K562 (cell line): ENCODE measurements at regions not wholly inside any gene's neighbourhood (a gene's known extent, or its start where the extent isn't known, plus 50 kb on each side); places are given as distances from the start of the nearest gene placed in this dataset.

ENCODE experiments used
- ATAC-seq: fragments of 200-7000 bp; cut with Tn5 transposase; 3 replicates; pipeline ENCODE4 v1.9.1; 2020; ENCODE audit warnings: moderate library complexity
- BruUV-seq: library from RNA; stranded (reverse); fragments of 400-500 nt; replicated peaks from 2 replicates; lab custom pipeline; 2021; lab: Mats Ljungman, UMichigan
- CTCF ChIA-PET: fragments of 300-600 bp; formaldehyde crosslinking; extraction: SDS; loops from one replicate; lab custom pipeline; 2021; ENCODE audit warnings: low intra/inter-chr PET ratio; lab: Yijun Ruan, JAX
- POLR2A ChIA-PET: fragments of 300-600, 350-650 bp; sonication (Branson Sonifier 250); formaldehyde crosslinking; extraction: SDS; loops from one replicate; lab custom pipeline; 2021; ENCODE audit warnings: antibody characterized with exemption, inconsistent platforms; lab: Yijun Ruan, JAX
- DNase-seq, 4 experiments: peaks; one replicate each; pipeline versions ENCODE4 v3.0.0 to v3.0.0-alpha.2; 2011 to 2018; ENCODE audit warnings: low spot score in 3 of 4, mixed read lengths in 3 of 4; ENCODE audit errors: extremely low read depth in 1 of 4
- FAIRE-seq: peaks from 2 replicates; lab custom pipeline; 2011; peaks lifted over from hg19 to GRCh38; lab: Jason Lieb, UNC
- H2AFZ ChIP-seq: 2 replicates; pipeline ENCODE4 v1.6.0; 2011; ENCODE audit warnings: low read depth, low read length, control low read depth, inconsistent platforms
- H3K27ac ChIP-seq: fragments of 200-600 bp; 3 replicates; pipeline ENCODE4 v1.8.0; 2011; ENCODE audit warnings: low read depth, mild to moderate bottlenecking, control low read depth, inconsistent platforms, low read length, moderate library complexity, mixed read lengths; ENCODE audit errors: extremely low read depth
- H3K27me3 ChIP-seq, 2 experiments: fragments of 300-600 bp in 1 of 2; 2 replicates in 1 of 2; 3 replicates in 1 of 2; pipeline versions ENCODE4 v1.6.0 to v1.8.0; 2011; ENCODE audit warnings: inconsistent platforms in 2 of 2, low read length in 2 of 2, mild to moderate bottlenecking in 1 of 2, mixed read lengths in 1 of 2, moderate library complexity in 1 of 2; ENCODE audit not compliant: control insufficient read depth in 2 of 2, insufficient read depth in 2 of 2
- H3K36me3 ChIP-seq: fragments of 300-600 bp; 3 replicates; pipeline ENCODE4 v1.8.0; 2011; ENCODE audit warnings: mild to moderate bottlenecking, low read length, inconsistent platforms; ENCODE audit not compliant: control insufficient read depth, insufficient read depth
- H3K4me1 ChIP-seq, 2 experiments: fragments of 200-600 bp in 1 of 2; replicated peaks in 1 of 2; 2 replicates in 1 of 2; 3 replicates in 1 of 2; pipeline versions ENCODE4 v1.5.1 to v1.8.0; 2011; ENCODE audit warnings: inconsistent platforms in 2 of 2, low read length in 2 of 2, mild to moderate bottlenecking in 1 of 2, mixed read lengths in 1 of 2, moderate library complexity in 1 of 2; ENCODE audit not compliant: control insufficient read depth in 2 of 2, insufficient read depth in 2 of 2
- H3K4me2 ChIP-seq: 2 replicates; pipeline ENCODE4 v1.6.1; 2011; ENCODE audit warnings: low read length, control low read depth, inconsistent platforms, mixed read lengths; ENCODE audit not compliant: insufficient read depth
- H3K4me3 ChIP-seq: fragments of 200-600 bp; sonication (generic), shearing (Covaris generic); 2 replicates; pipeline ENCODE4 v1.5.1; 2016; ENCODE audit warnings: control low read depth, inconsistent platforms
- H3K79me2 ChIP-seq: fragments of 200-600 bp; 3 replicates; pipeline ENCODE4 v1.8.0; 2011; ENCODE audit warnings: low read length, inconsistent platforms; ENCODE audit not compliant: control insufficient read depth, insufficient read depth
- H3K9ac ChIP-seq, 2 experiments: 2 replicates each; pipeline versions ENCODE4 v1.6.0 to v1.6.1; 2011; ENCODE audit warnings: low read depth in 2 of 2, low read length in 2 of 2, control low read depth in 1 of 2, inconsistent platforms in 1 of 2, mild to moderate bottlenecking in 1 of 2, mixed read lengths in 1 of 2; ENCODE audit not compliant: insufficient read depth in 1 of 2
- H3K9me1 ChIP-seq: one replicate; pipeline ENCODE4 v1.6.0; 2011; ENCODE audit warnings: inconsistent platforms, mild to moderate bottlenecking, low read length, moderate library complexity; ENCODE audit not compliant: control insufficient read depth, insufficient read depth
- H3K9me3 ChIP-seq: replicated peaks from 2 replicates; pipeline ENCODE4 v1.5.1; 2011; ENCODE audit warnings: low read depth, low read length, inconsistent platforms; ENCODE audit not compliant: control insufficient read depth, insufficient read depth
- H4K20me1 ChIP-seq: replicated peaks from 2 replicates; pipeline ENCODE4 v1.6.1; 2011; ENCODE audit warnings: low read length, inconsistent platforms, mixed read lengths; ENCODE audit not compliant: control insufficient read depth, insufficient read depth
- KLF1 ChIP-seq: fragments of 450-650 bp; IDR thresholded peaks from 2 replicates; pipeline ENCODE4 v1.6.1; 2016; ENCODE audit warnings: missing genetic modification characterization, missing compliant biosample characterization
- LCOR ChIP-seq: sonication (generic); formaldehyde crosslinking; IDR thresholded peaks from 2 replicates; pipeline ENCODE4 v1.8.0; 2022; ENCODE audit warnings: mild to moderate bottlenecking, missing genetic modification reagents
- LEF1 ChIP-seq: fragments of 450-650 bp; IDR thresholded peaks from 2 replicates; pipeline ENCODE4 v1.6.1; 2016; ENCODE audit warnings: mild to moderate bottlenecking
- MIER1 ChIP-seq: fragments of 450-650 bp; IDR thresholded peaks from 2 replicates; pipeline ENCODE4 v1.6.1; 2016; ENCODE audit warnings: antibody characterized with exemption, mild to moderate bottlenecking, low read depth
- MTA3 ChIP-seq: fragments of 450-650 bp; formaldehyde crosslinking; IDR thresholded peaks from 2 replicates; pipeline ENCODE4 v1.6.1; 2017; ENCODE audit warnings: mild to moderate bottlenecking, borderline replicate concordance
- OTX1 ChIP-seq: fragments of 450-650 bp; formaldehyde crosslinking; IDR thresholded peaks from 2 replicates; pipeline ENCODE4 v1.4.0; 2022; ENCODE audit warnings: mild to moderate bottlenecking
- PPARD ChIP-seq: fragments of 250-450 bp; sonication (Bioruptor Pico); IDR thresholded peaks from 2 replicates; pipeline ENCODE4 v1.8.0; 2022; ENCODE audit warnings: inconsistent platforms, mild to moderate bottlenecking, moderate library complexity
- ZNF12 ChIP-seq: sonication (generic); formaldehyde crosslinking; IDR thresholded peaks from 2 replicates; pipeline ENCODE4 v1.4.0; 2020; ENCODE audit warnings: mild to moderate bottlenecking, missing genetic modification reagents
- ZNF140 ChIP-seq: fragments of 250-450 bp; sonication (Bioruptor Pico); IDR thresholded peaks from 2 replicates; pipeline ENCODE4 v1.8.0; 2021; ENCODE audit warnings: moderate library complexity, mild to moderate bottlenecking, inconsistent platforms
- ZNF146 ChIP-seq: IDR thresholded peaks from one replicate; pipeline ENCODE4 v1.6.1; 2018; ENCODE audit warnings: missing compliant biosample characterization; ENCODE audit not compliant: unreplicated experiment
- ZNF184 ChIP-seq: sonication (generic); formaldehyde crosslinking; IDR thresholded peaks from 2 replicates; pipeline ENCODE4 v1.5.0; 2020; ENCODE audit warnings: missing genetic modification reagents
- ZNF407 ChIP-seq: fragments of 450-650 bp; IDR thresholded peaks from 2 replicates; pipeline ENCODE4 v1.6.1; 2016; ENCODE audit warnings: low read depth
- WGBS: fragments of 100-300 bp; shearing (Covaris generic); methylation state at CpG from one replicate; pipeline ENCODE4 v1.1.6; 2016; ENCODE audit warnings: low coverage, mixed read lengths; ENCODE audit not compliant: insufficient coverage; ENCODE audit errors: missing lambda C conversion rate; 5-methylcytosine and 5-hydroxymethylcytosine counted together
- in situ Hi-C: fragments of 300-500 bp; cut with MboI; formaldehyde crosslinking; loops from 4 replicates; pipeline ENCODE4 v1.15.0; 2018; ENCODE audit warnings: inconsistent platforms, mixed read lengths
- intact Hi-C: fragments of 100-400 bp; cut with micrococcal nuclease; formaldehyde crosslinking; loops from 2 replicates; pipeline ENCODE4 v1.14.2; 2022
- TF ChIP-seq, protein P1 (sequence below), 2 experiments: fragments of 450-650 bp; IDR thresholded peaks; 2 replicates each; pipeline ENCODE4 v1.6.1; 2018; ENCODE audit warnings: mild to moderate bottlenecking in 2 of 2, low read depth in 1 of 2; ENCODE audit not compliant: partially characterized antibody in 2 of 2

GRCh38 chr10:133019191-133019590 lies 68.5 kb upstream of the ADGRA1 start:
- no peaks in the 10 kb centered on the region; the same call in 1 of the 2 replicates for H4K20me1 ChIP-seq
- CTCF ChIA-PET: no interaction called here
- no peak overlapping the region for H2AFZ ChIP-seq
- H3K27me3 ChIP-seq: peaks cover 4 to 58% of the 10 kb centered on the region in 2 experiments; a peak in 4 of 5 replicates
- H3K27ac ChIP-seq: no peak overlapping the region
- H3K36me3 ChIP-seq: no peaks in the 10 kb centered on the region
- peaks cover 0 to 13% of the 10 kb centered on the region in 2 experiments; a peak in 2 of 5 replicates for H3K4me1 ChIP-seq
- no peaks in the 10 kb centered on the region for H3K9me3 ChIP-seq
- POLR2A ChIA-PET: interaction anchor here (0.5 kb wide), 1 partner anchor 1098 kb away, joined by 3 read pairs; no protein-coding TSS in a partner anchor
- no peak for ATAC-seq
- 14% methylated on average over 4 of the region's 17 CpGs for WGBS
- DNase-seq: no peak
- no peak overlapping the region for H3K4me2 ChIP-seq
- in situ Hi-C loops (no loop called here), intact Hi-C loops (no loop called here)
- FAIRE-seq: no peak
- H3K9ac ChIP-seq: no peak overlapping the region
- no peak overlapping the region for H3K4me3 ChIP-seq
- BruUV-seq: no TSS peak
- H3K9me1 ChIP-seq: no peaks in the 10 kb centered on the region
- H3K79me2 ChIP-seq: no peaks in the 10 kb centered on the region
- TF ChIP-seq MTA3 (no peak), ZNF12 (CRISPR knock-in tag) (no peak), PPARD (CRISPR knock-in tag) (no peak), ZNF146 (CRISPR knock-in tag) (no peak), ZNF407 (no peak), MIER1 (no peak), KLF1 (tag) (no peak), OTX1 (CRISPR knock-in tag) (no peak), ZNF184 (CRISPR knock-in tag) (no peak), LCOR (CRISPR knock-in tag) (no peak), ZNF140 (CRISPR knock-in tag) (no peak), LEF1 (no peak)
- TF ChIP-seq, protein P1, sequence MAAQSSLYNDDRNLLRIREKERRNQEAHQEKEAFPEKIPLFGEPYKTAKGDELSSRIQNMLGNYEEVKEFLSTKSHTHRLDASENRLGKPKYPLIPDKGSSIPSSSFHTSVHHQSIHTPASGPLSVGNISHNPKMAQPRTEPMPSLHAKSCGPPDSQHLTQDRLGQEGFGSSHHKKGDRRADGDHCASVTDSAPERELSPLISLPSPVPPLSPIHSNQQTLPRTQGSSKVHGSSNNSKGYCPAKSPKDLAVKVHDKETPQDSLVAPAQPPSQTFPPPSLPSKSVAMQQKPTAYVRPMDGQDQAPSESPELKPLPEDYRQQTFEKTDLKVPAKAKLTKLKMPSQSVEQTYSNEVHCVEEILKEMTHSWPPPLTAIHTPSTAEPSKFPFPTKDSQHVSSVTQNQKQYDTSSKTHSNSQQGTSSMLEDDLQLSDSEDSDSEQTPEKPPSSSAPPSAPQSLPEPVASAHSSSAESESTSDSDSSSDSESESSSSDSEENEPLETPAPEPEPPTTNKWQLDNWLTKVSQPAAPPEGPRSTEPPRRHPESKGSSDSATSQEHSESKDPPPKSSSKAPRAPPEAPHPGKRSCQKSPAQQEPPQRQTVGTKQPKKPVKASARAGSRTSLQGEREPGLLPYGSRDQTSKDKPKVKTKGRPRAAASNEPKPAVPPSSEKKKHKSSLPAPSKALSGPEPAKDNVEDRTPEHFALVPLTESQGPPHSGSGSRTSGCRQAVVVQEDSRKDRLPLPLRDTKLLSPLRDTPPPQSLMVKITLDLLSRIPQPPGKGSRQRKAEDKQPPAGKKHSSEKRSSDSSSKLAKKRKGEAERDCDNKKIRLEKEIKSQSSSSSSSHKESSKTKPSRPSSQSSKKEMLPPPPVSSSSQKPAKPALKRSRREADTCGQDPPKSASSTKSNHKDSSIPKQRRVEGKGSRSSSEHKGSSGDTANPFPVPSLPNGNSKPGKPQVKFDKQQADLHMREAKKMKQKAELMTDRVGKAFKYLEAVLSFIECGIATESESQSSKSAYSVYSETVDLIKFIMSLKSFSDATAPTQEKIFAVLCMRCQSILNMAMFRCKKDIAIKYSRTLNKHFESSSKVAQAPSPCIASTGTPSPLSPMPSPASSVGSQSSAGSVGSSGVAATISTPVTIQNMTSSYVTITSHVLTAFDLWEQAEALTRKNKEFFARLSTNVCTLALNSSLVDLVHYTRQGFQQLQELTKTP (IDR thresholded peaks at IDR 0.05; ENCODE audit: low read depth in 1 of 2, partially characterized antibody in 2 of 2): no peak
